ENCODE measurements at regions not wholly inside any gene's neighbourhood (a gene's known extent, or its start where the extent isn't known, plus 50 kb on each side); places are given as distances from the start of the nearest gene placed in this dataset.

- TF ChIP-seq CTCF (IDR thresholded peaks at IDR 0.05): no peak
- no peak for TF ChIP-seq GATA3 (IDR thresholded peaks at IDR 0.05; ENCODE audit: borderline replicate concordance)
- no peak for TF ChIP-seq ZC3H11A (IDR thresholded peaks at IDR 0.05)
- TF ChIP-seq MYC (IDR thresholded peaks at IDR 0.05; ENCODE audit: borderline replicate concordance, low read length): no peak
Measured at GRCh38 chr4:148634476-148634875, 192.3 kb upstream of the NR3C2 start (continued).

GRCh38 chr4:148633720-148634119, 191.5 kb upstream of the NR3C2 start:
- Histone ChIP-seq H3K4me1 (no peaks in the 10 kb centered on the region), H3K27ac (no peak overlapping the region), H3K4me2 (no peak overlapping the region), H3K9me3 (no peaks in the 10 kb centered on the region), H3K4me3 (no peak overlapping the region)
- CTCF ChIA-PET: no interaction called here
- DNase-seq (ENCODE audit: low read depth in 1 of 2, low spot score in 1 of 2) (no peak), ATAC-seq (no peak), FAIRE-seq (no peak)
- POLR2A ChIA-PET: no interaction called here
- 51% methylated on average over 3 of the region's 3 CpGs for WGBS (ENCODE audit: missing lambda C conversion rate)
- no peak for TF ChIP-seq USF2 (IDR thresholded peaks at IDR 0.05)
- no peak for TF ChIP-seq HOXB13 (CRISPR knock-in tag; IDR thresholded peaks at IDR 0.05; ENCODE audit: low read depth)
- TF ChIP-seq GATA3 (IDR thresholded peaks at IDR 0.05; ENCODE audit: borderline replicate concordance): no peak
- no peak for TF ChIP-seq ESRRA (IDR thresholded peaks at IDR 0.05; ENCODE audit: borderline replicate concordance, low read length)
- no peak for TF ChIP-seq RNF2 (IDR thresholded peaks at IDR 0.05; ENCODE audit: borderline replicate concordance, low read depth)
- TF ChIP-seq HDAC2 (IDR thresholded peaks at IDR 0.05): no peak
- TF ChIP-seq RARB (CRISPR knock-in tag; IDR thresholded peaks at IDR 0.05): no peak
- no peak for TF ChIP-seq KDM1A (IDR thresholded peaks at IDR 0.05; ENCODE audit: low read depth)
- no peak for TF ChIP-seq REST (IDR thresholded peaks at IDR 0.05)
- TF ChIP-seq POLR2A (IDR thresholded peaks at IDR 0.05; ENCODE audit: low read length): no peak
- no peak for TF ChIP-seq BCL3 (IDR thresholded peaks at IDR 0.05)
- TF ChIP-seq ZNF302 (CRISPR knock-in tag; IDR thresholded peaks at IDR 0.05): no peak
- no peak for TF ChIP-seq HMGXB4 (CRISPR knock-in tag; IDR thresholded peaks at IDR 0.05; ENCODE audit: borderline replicate concordance)
- TF ChIP-seq PBX3 (IDR thresholded peaks at IDR 0.05): no peak
- no peak for TF ChIP-seq E2F6 (IDR thresholded peaks at IDR 0.05; ENCODE audit: borderline replicate concordance, low read depth)
- TF ChIP-seq HEYL (CRISPR knock-in tag; IDR thresholded peaks at IDR 0.05): no peak
